Effector memory CD8-positive, alpha-beta T cell (primary cell): ENCODE measurements at regions not wholly inside any gene's neighbourhood (a gene's known extent, or its start where the extent isn't known, plus 50 kb on each side); places are given as distances from the start of the nearest gene placed in this dataset.
"Not testable (repeated sequence)": the region's sequence is repeated elsewhere in the genome, so short reads cannot be mapped to it uniquely, and the experiment has no call there.

Source experiments
- ATAC-seq: fragments of 150-1000 bp; cut with Tn5 transposase; replicated peaks from 2 replicates; pipeline ENCODE4 v1.10.0; 2021; ENCODE audit warnings: mild to moderate bottlenecking, moderate library complexity
- DNase-seq, 3 experiments: peaks; one replicate each; pipeline ENCODE4 v3.0.0; 2021
- H3K27ac Mint-ChIP-seq, 2 donors: one replicate each; pipeline ENCODE4 v1.8.0; 2022; ENCODE audit warnings: mild to moderate bottlenecking in 2 of 2, mixed read lengths in 2 of 2, moderate library complexity in 2 of 2
- H3K27me3 Mint-ChIP-seq, 2 donors: one replicate each; pipeline ENCODE4 v1.8.0; 2022; ENCODE audit warnings: mixed read lengths in 2 of 2
- H3K36me3 Mint-ChIP-seq: one replicate; pipeline ENCODE4 v1.8.0; 2022; ENCODE audit warnings: mild to moderate bottlenecking, moderate library complexity, mixed read lengths; ENCODE audit not compliant: insufficient read depth
- H3K4me1 Mint-ChIP-seq, 2 donors: one replicate each; pipeline ENCODE4 v1.8.0; 2022; ENCODE audit warnings: low read depth in 2 of 2, mixed read lengths in 2 of 2
- H3K4me3 Mint-ChIP-seq, 2 donors: one replicate each; pipeline ENCODE4 v1.8.0; 2022; ENCODE audit warnings: mild to moderate bottlenecking in 2 of 2, mixed read lengths in 2 of 2, moderate library complexity in 2 of 2
- H3K9me3 Mint-ChIP-seq, 2 donors: one replicate each; pipeline ENCODE4 v1.8.0; 2022; ENCODE audit warnings: mixed read lengths in 2 of 2

DNA sequence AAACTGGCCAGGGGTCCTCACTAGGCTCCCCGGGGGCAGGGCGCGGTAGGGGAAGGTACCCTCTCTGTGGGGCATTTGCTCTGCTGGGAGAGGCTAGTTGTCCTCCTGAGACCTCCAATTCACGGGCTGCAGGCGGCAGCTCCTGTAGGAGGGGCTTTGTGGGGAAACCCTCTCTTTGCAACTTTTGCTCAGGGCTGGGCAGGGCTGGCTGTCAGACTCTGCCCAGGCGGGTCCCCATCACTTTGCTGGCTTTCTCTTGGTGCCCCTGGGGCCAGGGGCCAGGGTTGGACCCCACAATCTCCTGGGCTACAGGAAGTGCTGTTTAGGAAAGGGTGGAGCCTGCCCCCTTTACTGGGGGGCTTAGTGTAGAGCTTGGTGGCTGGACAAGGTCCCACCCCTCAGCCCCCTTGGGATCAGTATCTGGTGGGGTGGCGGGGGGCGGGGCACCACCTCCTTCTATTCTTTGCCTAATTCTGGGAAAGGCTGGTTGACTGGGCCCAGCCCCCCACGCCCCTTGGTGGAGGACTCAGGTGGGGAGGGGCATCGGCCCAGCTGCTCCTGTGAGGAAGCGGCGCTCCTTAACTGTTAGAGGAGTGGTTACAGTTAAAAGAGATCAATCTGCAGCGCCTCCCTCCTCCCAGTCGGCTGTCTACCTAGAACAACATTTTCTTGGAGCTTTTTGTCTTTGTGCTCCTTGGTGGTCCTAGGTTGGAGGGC is 918.7 kb downstream of the AACS start:
- ATAC-seq (no peak), DNase-seq (no peak)
- Mint-ChIP-seq H3K9me3 (peaks cover 1 to 3% of the 10 kb centered on the region in 2 donors), H3K27ac (no peak overlapping the region), H3K27me3 (peaks cover 0 to 30% of the 10 kb centered on the region in 2 donors), H3K4me3 (no peak overlapping the region), H3K4me1 (peaks cover 0 to 4% of the 10 kb centered on the region in 2 donors), H3K36me3 (no peaks in the 10 kb centered on the region)

DNA sequence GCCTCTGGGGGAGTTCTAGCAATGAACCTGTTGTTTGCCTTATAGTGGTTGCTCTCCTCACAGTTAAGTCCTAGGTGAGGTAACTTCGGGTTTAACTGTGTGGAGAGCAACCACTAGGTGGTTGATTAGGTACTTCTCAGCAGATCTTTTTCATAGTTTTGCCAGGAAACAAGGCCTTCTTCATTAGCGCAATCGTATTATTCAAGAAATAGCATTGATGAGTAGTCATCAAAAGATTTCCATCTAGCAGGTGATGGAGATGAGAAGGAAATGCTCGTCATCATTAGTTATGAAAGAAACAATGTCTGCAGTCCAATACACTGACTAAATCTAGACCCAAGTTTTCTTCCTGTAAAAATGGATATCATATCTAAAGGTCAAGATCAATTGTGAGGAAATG is 923.3 kb downstream of the AACS start:
- Mint-ChIP-seq H3K36me3 (no peaks in the 10 kb centered on the region), H3K4me1 (no peaks in the 10 kb centered on the region), H3K27ac (no peak overlapping the region), H3K27me3 (peaks cover 0 to 17% of the 10 kb centered on the region in 2 donors), H3K9me3 (no peaks in the 10 kb centered on the region), H3K4me3 (no peak overlapping the region)
- ATAC-seq = no peak
- no peak for DNase-seq

DNA sequence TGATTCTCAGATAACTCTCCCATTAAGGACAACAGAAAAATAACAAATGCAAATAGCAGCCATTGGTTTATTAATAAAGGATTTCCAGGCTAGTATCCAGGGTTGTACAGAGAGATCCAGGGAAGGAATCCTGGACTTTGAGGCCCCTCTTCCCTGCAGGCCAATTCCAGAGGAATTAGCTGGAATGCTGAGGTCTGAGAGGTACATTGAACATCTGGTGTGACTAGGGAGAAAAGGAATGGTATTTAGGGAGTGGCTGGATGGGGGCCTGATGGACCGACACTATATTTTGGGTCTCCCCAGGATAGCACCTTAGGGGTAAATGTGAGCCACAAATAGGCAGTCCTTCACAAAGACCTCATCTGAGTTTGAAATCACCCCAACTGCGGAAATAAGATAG is 924.5 kb downstream of the AACS start:
- H3K27ac Mint-ChIP-seq = no peak overlapping the region
- no peaks in the 10 kb centered on the region for H3K36me3 Mint-ChIP-seq
- no peaks in the 10 kb centered on the region for H3K4me1 Mint-ChIP-seq
- H3K9me3 Mint-ChIP-seq = no peaks in the 10 kb centered on the region
- DNase-seq (no peak), ATAC-seq (no peak)
- H3K27me3 Mint-ChIP-seq = peaks cover 0 to 17% of the 10 kb centered on the region in 2 donors
- no peak overlapping the region for H3K4me3 Mint-ChIP-seq

DNA sequence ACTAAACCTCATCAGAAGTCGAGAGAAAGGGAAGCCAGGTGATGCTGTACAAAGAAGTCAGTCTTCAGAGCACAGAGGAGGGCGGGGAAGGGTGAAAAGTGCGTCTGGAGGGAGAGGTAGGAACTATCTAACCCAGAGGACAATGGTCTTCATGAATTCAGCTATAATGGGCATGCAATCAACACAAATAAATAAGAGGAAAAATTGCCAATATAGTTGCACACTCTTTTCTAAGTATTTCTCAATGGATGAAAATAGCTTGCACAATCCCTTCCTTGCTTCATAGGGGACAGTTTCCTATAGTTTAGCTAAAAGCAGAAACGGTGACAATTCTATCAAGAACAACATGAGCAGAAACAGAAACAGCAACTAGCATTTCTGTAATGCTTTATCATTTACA is 931.2 kb downstream of the AACS start:
- Mint-ChIP-seq H3K27ac (no peak overlapping the region), H3K9me3 (no peaks in the 10 kb centered on the region), H3K27me3 (no peaks in the 10 kb centered on the region), H3K4me3 (no peak overlapping the region), H3K4me1 (no peaks in the 10 kb centered on the region), H3K36me3 (no peaks in the 10 kb centered on the region)
- ATAC-seq = no peak
- no peak for DNase-seq

DNA sequence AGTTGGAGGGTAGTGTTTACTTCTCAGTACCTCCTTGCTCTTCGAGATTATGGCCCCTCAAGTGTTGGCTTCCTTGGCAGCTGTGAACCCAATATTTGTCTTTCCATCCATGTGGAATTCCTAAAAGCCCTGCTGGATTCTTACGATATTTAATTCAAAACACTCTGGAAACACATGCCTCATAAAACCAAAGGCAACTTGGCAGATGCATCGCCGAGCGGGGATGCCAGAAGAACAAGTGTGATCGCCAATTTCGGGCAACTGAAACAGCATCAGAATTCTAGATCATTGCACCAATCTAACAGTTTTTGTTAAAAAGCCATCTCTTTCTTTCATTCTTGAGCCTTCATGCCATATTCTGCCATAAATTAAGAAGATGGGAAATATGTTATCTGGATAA is 934.4 kb downstream of the AACS start:
- DNase-seq (no peak), ATAC-seq (no peak)
- H3K4me3 Mint-ChIP-seq = no peak overlapping the region
- no peaks in the 10 kb centered on the region for H3K27me3 Mint-ChIP-seq
- no peak overlapping the region for H3K27ac Mint-ChIP-seq
- peaks cover 0 to 10% of the 10 kb centered on the region in 2 donors for H3K9me3 Mint-ChIP-seq
- H3K36me3 Mint-ChIP-seq = no peaks in the 10 kb centered on the region
- H3K4me1 Mint-ChIP-seq = no peaks in the 10 kb centered on the region

DNA sequence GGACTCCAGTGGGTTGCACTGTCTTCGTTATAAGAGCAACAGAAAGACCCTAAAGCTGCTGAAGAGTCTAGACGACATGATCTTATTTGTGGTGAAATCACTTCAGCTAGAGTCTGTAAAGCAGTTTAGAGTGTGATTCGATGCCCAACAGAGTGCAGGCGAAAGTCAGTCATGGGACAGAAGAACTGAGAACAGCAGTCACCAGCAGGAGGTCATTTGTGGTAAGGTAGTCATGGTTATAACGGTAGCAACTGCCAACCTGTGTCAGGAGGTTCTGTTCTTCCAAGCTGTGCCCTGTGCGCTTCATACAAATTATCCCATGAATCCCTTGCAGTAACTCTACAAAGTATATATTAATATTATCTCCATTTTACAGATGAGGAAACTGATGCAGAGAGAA is 954.1 kb downstream of the AACS start:
- Mint-ChIP-seq H3K4me1 (no peaks in the 10 kb centered on the region), H3K4me3 (no peak overlapping the region), H3K27me3 (no peaks in the 10 kb centered on the region), H3K9me3 (peaks cover 10% of the 10 kb centered on the region in 2 donors), H3K36me3 (peaks cover 3% of the 10 kb centered on the region), H3K27ac (no peak overlapping the region)
- DNase-seq = no peak
- ATAC-seq = no peak

DNA sequence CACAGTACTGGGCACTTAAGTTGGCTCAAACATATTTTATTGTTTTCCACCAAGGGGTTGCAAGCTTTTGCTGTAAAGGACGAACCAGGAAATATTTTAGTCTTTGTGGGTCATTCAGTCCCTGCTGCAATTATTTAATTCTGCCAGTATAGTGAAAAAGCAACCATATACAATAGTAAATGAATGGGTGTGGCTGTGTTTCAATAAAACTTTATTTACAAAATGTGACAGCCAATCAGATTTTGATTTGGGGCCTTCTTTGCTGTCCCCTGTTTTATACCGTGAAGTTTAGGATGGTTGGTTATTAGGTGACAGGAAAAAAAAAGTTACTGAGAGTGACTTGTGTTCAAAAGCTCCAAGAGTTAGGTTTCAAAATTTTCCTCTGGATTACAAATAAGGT is 956.4 kb downstream of the AACS start:
- Mint-ChIP-seq H3K27me3 (no peaks in the 10 kb centered on the region), H3K4me1 (no peaks in the 10 kb centered on the region), H3K9me3 (peaks cover 6 to 10% of the 10 kb centered on the region in 2 donors), H3K4me3 (no peak overlapping the region), H3K36me3 (peaks cover 3% of the 10 kb centered on the region), H3K27ac (no peak overlapping the region)
- ATAC-seq (no peak), DNase-seq (no peak)

DNA sequence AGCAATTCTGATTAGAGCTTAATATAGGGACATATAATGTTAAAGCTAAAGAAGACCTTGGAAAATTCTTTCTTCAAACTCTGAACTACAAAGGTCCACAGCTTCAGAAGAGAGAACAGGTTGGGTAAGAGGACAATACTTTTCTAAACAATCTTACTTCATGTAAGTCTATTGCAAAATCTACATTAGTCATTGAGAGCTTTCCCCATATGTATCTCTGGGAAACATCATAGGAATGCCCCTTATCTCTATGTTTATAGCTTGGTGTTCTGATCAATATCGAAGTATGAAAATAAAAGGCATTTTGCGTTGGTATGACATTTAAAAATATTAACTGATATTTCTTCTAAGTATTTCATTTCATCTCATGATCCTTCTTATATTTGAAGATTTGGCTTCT is 962.6 kb downstream of the AACS start:
- ATAC-seq (no peak), DNase-seq (no peak)
- no peak overlapping the region for H3K4me3 Mint-ChIP-seq
- H3K27ac Mint-ChIP-seq = no peak overlapping the region
- H3K27me3 Mint-ChIP-seq = no peaks in the 10 kb centered on the region
- H3K9me3 Mint-ChIP-seq = peaks cover 0 to 7% of the 10 kb centered on the region in 2 donors
- H3K36me3 Mint-ChIP-seq = no peaks in the 10 kb centered on the region
- no peaks in the 10 kb centered on the region for H3K4me1 Mint-ChIP-seq

DNA sequence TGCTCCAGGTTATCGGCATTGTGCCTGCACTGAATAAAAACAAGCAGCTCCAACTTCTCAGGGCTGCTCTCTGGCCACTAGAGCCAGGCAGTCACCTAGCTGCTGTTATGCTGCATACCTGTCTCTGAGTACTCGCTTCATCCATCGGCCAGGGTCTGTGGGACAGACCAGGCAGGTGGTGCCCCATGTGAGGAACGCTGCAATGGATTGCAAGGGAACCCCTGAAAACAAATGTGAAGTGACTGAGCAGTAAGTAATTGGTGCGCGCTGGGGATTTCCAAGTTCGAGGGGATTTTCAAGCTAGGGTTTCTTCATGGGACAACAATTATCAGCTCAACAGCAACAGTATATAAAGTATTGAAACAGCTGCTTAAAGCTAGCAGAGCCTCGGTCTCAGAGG is 965.3 kb downstream of the AACS start:
- Mint-ChIP-seq H3K9me3 (peaks cover 0 to 5% of the 10 kb centered on the region in 2 donors), H3K36me3 (no peaks in the 10 kb centered on the region), H3K27ac (no peak overlapping the region), H3K27me3 (no peaks in the 10 kb centered on the region), H3K4me3 (no peak overlapping the region), H3K4me1 (no peaks in the 10 kb centered on the region)
- DNase-seq (no peak), ATAC-seq (no peak)

DNA sequence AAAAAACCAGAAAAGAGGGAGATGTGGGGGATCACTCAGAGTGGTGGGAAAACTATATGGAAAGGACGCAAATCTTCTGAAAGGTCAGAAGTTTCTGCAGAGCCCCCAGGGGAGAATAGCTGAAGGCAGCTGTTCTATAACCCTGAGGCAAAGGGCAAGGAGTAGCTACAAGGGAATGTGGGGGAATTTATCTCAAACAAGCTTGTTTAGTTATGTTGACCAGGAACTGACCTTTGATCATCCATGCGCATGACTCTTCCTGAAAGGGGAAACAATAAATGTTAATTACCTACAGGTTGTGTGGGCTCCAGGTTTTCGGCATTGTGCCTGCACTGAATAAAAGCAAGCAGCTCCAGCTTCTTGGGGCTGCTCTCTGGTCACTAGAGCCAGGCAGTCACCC is 968.5 kb downstream of the AACS start:
- peaks cover 3% of the 10 kb centered on the region for H3K36me3 Mint-ChIP-seq
- DNase-seq (no peak), ATAC-seq (no peak)
- no peaks in the 10 kb centered on the region for H3K4me1 Mint-ChIP-seq
- H3K4me3 Mint-ChIP-seq = no peak overlapping the region
- H3K9me3 Mint-ChIP-seq = peaks cover 0 to 5% of the 10 kb centered on the region in 2 donors
- H3K27ac Mint-ChIP-seq = no peak overlapping the region
- no peaks in the 10 kb centered on the region for H3K27me3 Mint-ChIP-seq

DNA sequence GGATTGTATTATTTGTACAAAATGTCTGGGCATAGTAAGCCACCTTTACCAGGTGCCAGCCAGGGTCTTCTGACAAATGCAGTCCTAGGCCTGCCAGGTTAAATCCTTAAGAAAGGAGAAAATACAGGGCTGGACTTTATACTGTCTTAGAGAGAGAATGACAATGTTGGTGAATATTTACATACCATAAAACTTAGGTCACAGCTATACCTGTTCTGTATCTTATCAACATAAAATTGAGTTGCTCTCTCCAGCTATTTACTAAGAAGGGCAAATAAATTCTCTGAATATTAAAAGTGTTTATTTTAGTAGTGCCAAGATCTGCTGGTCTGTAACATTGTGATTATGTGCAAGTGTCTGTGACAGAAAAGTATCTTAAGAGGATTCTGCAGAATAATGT is 971.1 kb downstream of the AACS start:
- Mint-ChIP-seq H3K4me1 (no peaks in the 10 kb centered on the region), H3K9me3 (peaks cover 0 to 5% of the 10 kb centered on the region in 2 donors), H3K36me3 (peaks cover 3% of the 10 kb centered on the region), H3K4me3 (no peak overlapping the region), H3K27ac (no peak overlapping the region), H3K27me3 (no peaks in the 10 kb centered on the region)
- ATAC-seq (no peak), DNase-seq (no peak)

DNA sequence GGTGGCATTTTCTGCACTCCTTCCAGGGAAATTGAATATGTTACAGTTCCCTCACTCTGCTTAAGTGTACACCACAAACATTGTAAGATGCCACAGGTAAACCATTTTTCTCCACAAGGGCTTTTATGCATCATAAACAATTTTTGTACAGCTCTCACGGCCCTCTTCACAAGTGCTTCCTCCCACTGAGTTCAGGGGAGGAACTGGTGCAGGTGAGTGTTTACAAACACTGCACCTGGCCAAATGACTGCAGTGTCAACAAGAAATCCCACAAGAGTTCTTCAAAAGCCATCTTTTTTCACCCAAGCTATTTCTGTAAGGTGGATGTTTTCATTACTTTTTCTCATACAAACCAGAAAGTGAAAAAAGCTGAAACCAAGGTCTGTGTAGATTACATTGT is 973.2 kb downstream of the AACS start:
- Mint-ChIP-seq H3K4me3 (no peak overlapping the region), H3K27ac (no peak overlapping the region), H3K36me3 (peaks cover 3% of the 10 kb centered on the region), H3K4me1 (no peaks in the 10 kb centered on the region), H3K27me3 (no peaks in the 10 kb centered on the region), H3K9me3 (no peaks in the 10 kb centered on the region)
- DNase-seq = no peak
- ATAC-seq = no peak

DNA sequence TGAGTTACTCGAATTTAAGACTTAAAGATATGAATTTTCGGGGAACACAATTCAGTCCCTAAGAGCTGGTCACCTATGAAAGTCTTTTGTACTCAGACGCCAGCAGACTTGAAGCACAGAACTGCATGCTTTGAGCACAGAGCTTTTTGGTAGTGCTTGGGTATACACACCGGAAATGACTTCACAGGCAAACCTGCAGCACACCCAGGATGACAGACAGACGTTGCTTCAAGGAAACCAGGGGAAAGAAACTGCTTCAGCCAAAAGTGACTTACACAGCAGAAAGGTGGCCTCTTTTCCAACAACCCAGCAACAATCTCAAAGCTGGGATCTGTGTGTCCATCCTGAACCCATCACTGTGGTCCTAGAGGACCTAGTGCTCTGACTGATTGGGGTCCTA is 975.1 kb downstream of the AACS start:
- DNase-seq (no peak), ATAC-seq (no peak)
- Mint-ChIP-seq H3K9me3 (peaks cover 0 to 2% of the 10 kb centered on the region in 2 donors), H3K4me1 (no peaks in the 10 kb centered on the region), H3K27ac (no peak overlapping the region), H3K4me3 (no peak overlapping the region), H3K27me3 (no peaks in the 10 kb centered on the region), H3K36me3 (peaks cover 3% of the 10 kb centered on the region)

DNA sequence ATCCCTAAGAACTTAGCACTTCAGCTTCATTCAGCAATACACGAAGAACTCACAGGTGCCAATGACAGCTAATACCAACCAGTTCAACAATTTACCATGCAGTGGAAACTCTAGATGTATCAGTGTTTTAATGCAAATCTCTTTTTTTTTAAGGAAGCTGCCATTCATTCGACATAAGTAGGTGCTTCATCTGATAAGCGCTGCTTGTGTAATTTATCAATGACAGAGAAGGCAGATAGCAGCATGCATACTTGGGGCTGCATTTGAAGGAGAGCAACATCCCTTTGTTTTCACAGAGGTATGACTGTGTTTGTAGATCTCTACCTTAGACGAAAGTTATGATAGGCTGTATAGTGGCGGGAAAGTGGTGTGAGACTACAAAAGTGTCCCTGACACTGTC is 977.1 kb downstream of the AACS start:
- Mint-ChIP-seq H3K4me3 (no peak overlapping the region), H3K9me3 (peaks cover 0 to 2% of the 10 kb centered on the region in 2 donors), H3K27me3 (no peaks in the 10 kb centered on the region), H3K36me3 (peaks cover 3% of the 10 kb centered on the region), H3K4me1 (no peaks in the 10 kb centered on the region), H3K27ac (no peak overlapping the region)
- no peak for ATAC-seq
- DNase-seq = no peak

DNA sequence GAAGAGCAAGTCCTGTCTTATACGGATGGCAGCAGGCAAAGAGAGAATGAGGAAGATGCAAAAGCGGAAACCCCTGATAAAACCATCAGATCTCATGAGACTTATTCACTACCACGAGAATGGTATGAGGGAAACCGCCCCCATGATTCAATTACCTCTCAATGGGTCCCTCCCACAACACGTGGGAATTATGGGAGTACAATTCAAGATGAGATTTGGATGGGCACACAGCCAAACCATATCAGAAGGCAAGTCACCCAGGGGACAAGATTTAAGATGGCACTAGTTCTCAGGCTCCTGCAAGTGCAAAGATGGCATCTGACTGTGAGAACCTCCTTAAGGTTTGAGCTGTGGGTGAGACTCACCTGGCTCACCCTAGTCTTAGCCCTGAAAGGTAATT is 984.3 kb downstream of the AACS start:
- not testable (repeated sequence) for H3K36me3 Mint-ChIP-seq, ATAC-seq, H3K4me1 Mint-ChIP-seq, H3K27me3 Mint-ChIP-seq, H3K4me3 Mint-ChIP-seq, DNase-seq, H3K27ac Mint-ChIP-seq
- H3K9me3 Mint-ChIP-seq = peaks cover 3 to 16% of the 10 kb centered on the region in 2 donors
